Liver (tissue), 8 donors: ENCODE measurements at regions not wholly inside any gene's neighbourhood (a gene's known extent, or its start where the extent isn't known, plus 50 kb on each side); places are given as distances from the start of the nearest gene placed in this dataset.

Experiments used
- DNase-seq: peaks from one replicate; pipeline ENCODE4 v3.0.0-alpha.2; 2017; ENCODE audit warnings: low spot score
- H3K27ac ChIP-seq, 2 donors: one replicate each; pipeline ENCODE4 v1.7.0; 2013; ENCODE audit warnings: inconsistent platforms in 2 of 2, low read length in 2 of 2, control low read depth in 1 of 2, low read depth in 1 of 2, mild to moderate bottlenecking in 1 of 2
- H3K27me3 ChIP-seq, 4 donors: one replicate each; pipeline versions ENCODE4 v1.6.1 to v1.7.0; 2013; ENCODE audit warnings: low read length in 3 of 4, inconsistent platforms in 1 of 4, mild to moderate bottlenecking in 1 of 4, moderate library complexity in 1 of 4; ENCODE audit not compliant: control insufficient read depth in 4 of 4, insufficient read depth in 4 of 4
- H3K36me3 ChIP-seq, 4 donors: one replicate each; pipeline versions ENCODE4 v1.6.1 to v1.7.0; 2013; ENCODE audit warnings: low read length in 3 of 4, mild to moderate bottlenecking in 3 of 4, low read depth in 1 of 4, moderate library complexity in 1 of 4; ENCODE audit not compliant: control insufficient read depth in 4 of 4, insufficient read depth in 3 of 4
- H3K4me1 ChIP-seq, 4 donors: one replicate each; pipeline versions ENCODE4 v1.6.1 to v1.7.0; 2013; ENCODE audit warnings: low read length in 3 of 4, mild to moderate bottlenecking in 3 of 4, moderate library complexity in 1 of 4; ENCODE audit not compliant: control insufficient read depth in 4 of 4, insufficient read depth in 4 of 4
- H3K4me3 ChIP-seq, 3 donors: one replicate each; pipeline versions ENCODE4 v1.6.1 to v1.7.0; 2013; ENCODE audit warnings: low read length in 3 of 3, control low read depth in 1 of 3, low read depth in 1 of 3, mild to moderate bottlenecking in 1 of 3
- H3K9ac ChIP-seq, 2 donors: one replicate each; pipeline ENCODE4 v1.7.0; 2013; ENCODE audit warnings: low read length in 2 of 2, mild to moderate bottlenecking in 2 of 2, moderate library complexity in 2 of 2, control low read depth in 1 of 2, low read depth in 1 of 2
- H3K9me3 ChIP-seq, 4 donors: one replicate each; pipeline versions ENCODE4 v1.6.1 to v1.7.0; 2013; ENCODE audit warnings: low read length in 3 of 4; ENCODE audit not compliant: control insufficient read depth in 4 of 4
- FOXA1 ChIP-seq: IDR thresholded peaks from 2 replicates; pipeline ENCODE4 v1.6.1; 2016; ENCODE audit warnings: antibody characterized with exemption
- HNF4A ChIP-seq, 2 donors: conservative IDR thresholded peaks; 2 replicates each; pipeline ENCODE4 v1.6.1; 2016; ENCODE audit warnings: antibody characterized with exemption in 2 of 2, mild to moderate bottlenecking in 2 of 2
- JUND ChIP-seq, 2 donors: IDR thresholded peaks; 2 replicates each; pipeline ENCODE4 v1.6.1; 2016; ENCODE audit warnings: antibody characterized with exemption in 2 of 2
- NR2F2 ChIP-seq: IDR thresholded peaks from 2 replicates; pipeline ENCODE4 v1.6.1; 2016; ENCODE audit warnings: antibody characterized with exemption
- RAD21 ChIP-seq, 2 donors: IDR thresholded peaks; 2 replicates each; pipeline ENCODE4 v1.6.1; 2016; ENCODE audit warnings: antibody characterized with exemption in 2 of 2, mild to moderate bottlenecking in 2 of 2
- SP1 ChIP-seq: IDR thresholded peaks from 2 replicates; pipeline ENCODE4 v1.6.1; 2018; ENCODE audit warnings: antibody characterized with exemption, mild to moderate bottlenecking
- TAF1 ChIP-seq: conservative IDR thresholded peaks from 2 replicates; pipeline ENCODE4 v1.6.1; 2016; ENCODE audit warnings: antibody characterized with exemption, mild to moderate bottlenecking
- ZBTB33 ChIP-seq: IDR thresholded peaks from 2 replicates; pipeline ENCODE4 v1.6.1; 2016; ENCODE audit warnings: antibody characterized with exemption
- WGBS: extraction: QIAGEN DNeasy Blood & Tissue Kit; methylation state at CpG from one replicate; pipeline ENCODE4 v1.1.7; 2013; 5-methylcytosine and 5-hydroxymethylcytosine counted together
- TF ChIP-seq, protein P1 (sequence below): fragments of 150-350 bp; IDR thresholded peaks from 2 replicates; pipeline ENCODE4 v1.5.1; 2017; ENCODE audit warnings: improper control_type of control experiment, low read depth, low read length; ENCODE audit not compliant: missing input control
- TF ChIP-seq, protein P2 (sequence below): IDR thresholded peaks from 2 replicates; pipeline ENCODE4 v1.6.1; 2016; ENCODE audit warnings: antibody characterized with exemption, mild to moderate bottlenecking
- donor health status: healthy.
- donor health status: healthy.
- donor health status: healthy.
- donor health status: healthy.
- donor health status: healthy.

DNA sequence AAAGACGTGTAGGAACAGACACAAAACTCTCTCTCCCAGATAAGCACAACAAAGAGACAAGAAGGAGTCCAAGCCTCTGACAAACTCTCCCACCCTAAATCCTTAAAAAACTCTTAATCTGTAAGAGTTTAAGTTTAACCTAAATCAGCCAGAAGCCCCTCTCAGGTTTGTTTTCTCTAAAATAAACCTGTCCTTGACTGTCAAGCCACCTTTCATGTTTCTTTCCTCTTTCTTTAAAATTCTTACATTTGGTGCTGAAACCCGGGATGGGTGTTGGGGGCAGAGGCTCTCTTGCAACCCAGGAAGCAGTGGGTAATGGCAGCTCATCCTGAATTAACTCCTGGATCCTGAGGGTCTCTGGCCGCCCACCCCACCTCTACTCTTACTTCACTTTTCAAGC lies 107.8 kb upstream of the TENT5D start:
- Histone ChIP-seq H3K27me3 (peaks cover 0 to 4% (median 0%) of the 10 kb centered on the region in 4 donors), H3K9ac (no peak overlapping the region), H3K27ac (no peak overlapping the region), H3K9me3 (peaks cover 0 to 4% (median under 1%) of the 10 kb centered on the region in 4 donors), H3K36me3 (no peaks in the 10 kb centered on the region), H3K4me3 (no peak overlapping the region), H3K4me1 (no peaks in the 10 kb centered on the region)
- no peak for DNase-seq
- 54% methylated on average over 3 of the region's 3 CpGs for WGBS
- TF ChIP-seq ZBTB33 (no peak), FOXA1 (no peak), TAF1 (no peak), JUND (IDR thresholded peaks at IDR 0.05) (no peak), RAD21 (IDR thresholded peaks at IDR 0.05) (no peak), HNF4A (conservative IDR thresholded peaks at IDR 0.05) (no peak), SP1 (no peak)
- TF ChIP-seq, protein P1, sequence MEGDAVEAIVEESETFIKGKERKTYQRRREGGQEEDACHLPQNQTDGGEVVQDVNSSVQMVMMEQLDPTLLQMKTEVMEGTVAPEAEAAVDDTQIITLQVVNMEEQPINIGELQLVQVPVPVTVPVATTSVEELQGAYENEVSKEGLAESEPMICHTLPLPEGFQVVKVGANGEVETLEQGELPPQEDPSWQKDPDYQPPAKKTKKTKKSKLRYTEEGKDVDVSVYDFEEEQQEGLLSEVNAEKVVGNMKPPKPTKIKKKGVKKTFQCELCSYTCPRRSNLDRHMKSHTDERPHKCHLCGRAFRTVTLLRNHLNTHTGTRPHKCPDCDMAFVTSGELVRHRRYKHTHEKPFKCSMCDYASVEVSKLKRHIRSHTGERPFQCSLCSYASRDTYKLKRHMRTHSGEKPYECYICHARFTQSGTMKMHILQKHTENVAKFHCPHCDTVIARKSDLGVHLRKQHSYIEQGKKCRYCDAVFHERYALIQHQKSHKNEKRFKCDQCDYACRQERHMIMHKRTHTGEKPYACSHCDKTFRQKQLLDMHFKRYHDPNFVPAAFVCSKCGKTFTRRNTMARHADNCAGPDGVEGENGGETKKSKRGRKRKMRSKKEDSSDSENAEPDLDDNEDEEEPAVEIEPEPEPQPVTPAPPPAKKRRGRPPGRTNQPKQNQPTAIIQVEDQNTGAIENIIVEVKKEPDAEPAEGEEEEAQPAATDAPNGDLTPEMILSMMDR: no peak
- TF ChIP-seq, protein P2, sequence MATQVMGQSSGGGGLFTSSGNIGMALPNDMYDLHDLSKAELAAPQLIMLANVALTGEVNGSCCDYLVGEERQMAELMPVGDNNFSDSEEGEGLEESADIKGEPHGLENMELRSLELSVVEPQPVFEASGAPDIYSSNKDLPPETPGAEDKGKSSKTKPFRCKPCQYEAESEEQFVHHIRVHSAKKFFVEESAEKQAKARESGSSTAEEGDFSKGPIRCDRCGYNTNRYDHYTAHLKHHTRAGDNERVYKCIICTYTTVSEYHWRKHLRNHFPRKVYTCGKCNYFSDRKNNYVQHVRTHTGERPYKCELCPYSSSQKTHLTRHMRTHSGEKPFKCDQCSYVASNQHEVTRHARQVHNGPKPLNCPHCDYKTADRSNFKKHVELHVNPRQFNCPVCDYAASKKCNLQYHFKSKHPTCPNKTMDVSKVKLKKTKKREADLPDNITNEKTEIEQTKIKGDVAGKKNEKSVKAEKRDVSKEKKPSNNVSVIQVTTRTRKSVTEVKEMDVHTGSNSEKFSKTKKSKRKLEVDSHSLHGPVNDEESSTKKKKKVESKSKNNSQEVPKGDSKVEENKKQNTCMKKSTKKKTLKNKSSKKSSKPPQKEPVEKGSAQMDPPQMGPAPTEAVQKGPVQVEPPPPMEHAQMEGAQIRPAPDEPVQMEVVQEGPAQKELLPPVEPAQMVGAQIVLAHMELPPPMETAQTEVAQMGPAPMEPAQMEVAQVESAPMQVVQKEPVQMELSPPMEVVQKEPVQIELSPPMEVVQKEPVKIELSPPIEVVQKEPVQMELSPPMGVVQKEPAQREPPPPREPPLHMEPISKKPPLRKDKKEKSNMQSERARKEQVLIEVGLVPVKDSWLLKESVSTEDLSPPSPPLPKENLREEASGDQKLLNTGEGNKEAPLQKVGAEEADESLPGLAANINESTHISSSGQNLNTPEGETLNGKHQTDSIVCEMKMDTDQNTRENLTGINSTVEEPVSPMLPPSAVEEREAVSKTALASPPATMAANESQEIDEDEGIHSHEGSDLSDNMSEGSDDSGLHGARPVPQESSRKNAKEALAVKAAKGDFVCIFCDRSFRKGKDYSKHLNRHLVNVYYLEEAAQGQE: no peak

DNA sequence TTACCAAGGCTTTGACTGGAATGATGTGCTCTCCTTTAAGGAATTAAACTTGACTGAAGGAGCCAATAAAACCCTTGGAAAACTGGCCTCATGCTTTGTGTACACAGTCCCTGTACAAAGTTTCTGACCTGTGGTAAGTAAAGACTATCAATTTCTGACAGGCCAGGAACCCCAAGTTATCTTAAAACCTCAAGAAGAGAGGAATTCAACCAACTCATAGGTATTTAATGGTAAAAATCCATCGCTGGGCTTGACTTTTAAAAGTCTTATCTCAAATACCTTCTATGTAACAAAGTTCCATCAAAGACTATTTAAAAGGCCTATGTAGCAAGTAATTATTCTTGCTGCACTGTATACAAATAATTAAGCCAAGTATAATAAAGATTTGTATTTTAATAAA lies 103.7 kb upstream of the TENT5D start:
- no peaks in the 10 kb centered on the region for H3K36me3 ChIP-seq
- no peak for DNase-seq
- no peak overlapping the region for H3K9ac ChIP-seq
- TF ChIP-seq, protein P1: no peak
- TF ChIP-seq NR2F2: no peak
- TF ChIP-seq ZBTB33: no peak
- TF ChIP-seq RAD21 (IDR thresholded peaks at IDR 0.05): no peak
- TF ChIP-seq TAF1: no peak
- H3K27ac ChIP-seq: no peak overlapping the region
- no peaks in the 10 kb centered on the region for H3K27me3 ChIP-seq
- H3K9me3 ChIP-seq: peaks cover 0 to 4% (median under 1%) of the 10 kb centered on the region in 4 donors
- 75% methylated on average over 1 of the region's 1 CpG for WGBS
- H3K4me3 ChIP-seq: no peak overlapping the region
- H3K4me1 ChIP-seq: no peaks in the 10 kb centered on the region
